ENCODE measurements at regions not wholly inside any gene's neighbourhood (a gene's known extent, or its start where the extent isn't known, plus 50 kb on each side); places are given as distances from the start of the nearest gene placed in this dataset.

DNA sequence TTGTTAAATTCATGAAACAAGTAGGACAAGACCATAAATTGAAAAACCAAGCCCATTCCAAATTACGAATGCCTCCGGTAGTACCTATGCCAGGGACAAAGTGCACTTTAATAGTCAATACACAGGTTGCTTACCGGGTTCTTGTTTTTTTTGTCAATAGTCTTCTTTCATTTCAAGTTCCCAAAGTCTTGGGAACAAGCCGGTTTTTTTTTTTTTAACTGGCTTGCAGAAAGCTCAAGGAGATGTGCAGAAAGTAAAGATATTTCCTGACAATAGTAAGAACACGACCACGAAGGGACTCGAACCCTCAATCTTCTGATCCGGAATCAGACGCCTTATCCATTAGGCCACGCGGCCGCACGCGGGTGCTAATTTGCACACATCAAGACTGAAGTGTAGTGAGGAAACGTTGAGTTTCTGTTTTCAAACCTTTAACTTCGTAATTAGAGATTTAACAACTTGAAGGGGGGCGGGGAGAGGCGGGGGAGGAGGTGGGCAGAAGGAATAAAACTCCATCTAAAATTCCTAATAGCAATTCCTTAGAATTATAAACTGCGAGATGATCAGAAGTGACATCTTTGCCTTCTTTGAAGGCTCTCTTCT, 181.0 kb downstream of the TRIM27 start:
- peaks cover 11% of the 10 kb centered on the region; the same call in 2 of the 3 replicates for H3K4me1 ChIP-seq
- no peaks in the 10 kb centered on the region for H3K9me3 ChIP-seq
- H3K4me3 ChIP-seq = peak overlapping the region; percentile 58
- 2% methylated on average over 19 of the region's 19 CpGs for WGBS (ENCODE audit: missing lambda C conversion rate)
- DNase-seq (ENCODE audit: low read depth in 1 of 2, low spot score in 1 of 2) = peak; percentile 58 to 91
- H3K4me2 ChIP-seq = peak overlapping the region; percentile 83
- H3K27ac ChIP-seq = peak overlapping the region; percentile 13 to 59; a peak in 3 of 6 replicates
- TF ChIP-seq JUN (IDR thresholded peaks at IDR 0.05) = 0 out of 5 replicates have a peak, but pooled peaks of 1 of the 2 experiments have one; percentile 12
- TF ChIP-seq, protein P1, sequence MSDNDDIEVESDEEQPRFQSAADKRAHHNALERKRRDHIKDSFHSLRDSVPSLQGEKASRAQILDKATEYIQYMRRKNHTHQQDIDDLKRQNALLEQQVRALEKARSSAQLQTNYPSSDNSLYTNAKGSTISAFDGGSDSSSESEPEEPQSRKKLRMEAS (IDR thresholded peaks at IDR 0.05) = peak; percentile 63; the same call in 1 of the 2 replicates
- TF ChIP-seq SREBF2 (IDR thresholded peaks at IDR 0.05) = peak; percentile 48
- TF ChIP-seq NFE2L2 (conservative IDR thresholded peaks at IDR 0.05; ENCODE audit: low read length) = no peak
- TF ChIP-seq, protein P2, sequence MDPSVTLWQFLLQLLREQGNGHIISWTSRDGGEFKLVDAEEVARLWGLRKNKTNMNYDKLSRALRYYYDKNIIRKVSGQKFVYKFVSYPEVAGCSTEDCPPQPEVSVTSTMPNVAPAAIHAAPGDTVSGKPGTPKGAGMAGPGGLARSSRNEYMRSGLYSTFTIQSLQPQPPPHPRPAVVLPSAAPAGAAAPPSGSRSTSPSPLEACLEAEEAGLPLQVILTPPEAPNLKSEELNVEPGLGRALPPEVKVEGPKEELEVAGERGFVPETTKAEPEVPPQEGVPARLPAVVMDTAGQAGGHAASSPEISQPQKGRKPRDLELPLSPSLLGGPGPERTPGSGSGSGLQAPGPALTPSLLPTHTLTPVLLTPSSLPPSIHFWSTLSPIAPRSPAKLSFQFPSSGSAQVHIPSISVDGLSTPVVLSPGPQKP (IDR thresholded peaks at IDR 0.05; ENCODE audit: low read depth, low read length) = no peak
- peak; percentile 37; the same call in 1 of the 2 replicates for TF ChIP-seq MYC (IDR thresholded peaks at IDR 0.05; ENCODE audit: borderline replicate concordance, low read length)
- FAIRE-seq = no peak
- ATAC-seq = peak; percentile 70 to 72
- POLR2A ChIA-PET = interaction anchor here (0.6 to 1.5 kb wide), 4 partner anchors 14 to 263 kb away, joined by 3 to 7 read pairs (median 3); partner anchors contain the start of gene ZNF311
- CTCF ChIA-PET = interaction anchor here (0.6 to 1.1 kb wide), 2 partner anchors 17 to 151 kb away, joined by 3 read pairs; no protein-coding TSS in a partner anchor

DNA sequence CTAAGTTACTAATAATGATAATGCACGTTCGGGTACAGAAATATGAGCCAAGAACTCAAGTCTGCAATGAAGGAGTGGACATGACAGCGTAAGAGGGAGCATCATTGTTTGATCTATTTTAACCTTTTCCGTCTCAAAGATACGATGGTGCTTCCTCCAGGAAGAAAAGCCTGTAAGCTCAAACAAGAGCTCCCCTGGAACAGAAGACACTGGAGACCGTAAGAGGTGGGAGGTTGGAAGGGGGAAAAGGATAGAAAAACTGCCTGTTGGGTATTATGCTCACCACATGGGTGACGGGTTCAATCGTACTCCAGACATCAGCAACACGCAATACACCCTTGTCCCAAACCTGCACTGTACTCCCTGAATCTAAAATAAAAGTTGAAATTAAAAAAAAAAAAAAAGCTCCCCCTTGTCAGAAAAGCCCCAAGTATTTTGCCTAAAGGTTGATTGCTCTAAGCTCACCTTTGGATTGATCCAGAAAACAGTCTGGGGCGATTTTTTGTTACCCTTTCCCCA, 180.5 kb downstream of the TRIM27 start:
- H3K4me1 ChIP-seq = peaks cover 11% of the 10 kb centered on the region; the same call in 2 of the 3 replicates
- H3K9me3 ChIP-seq = no peaks in the 10 kb centered on the region
- CTCF ChIA-PET = interaction anchor here (0.6 to 1.1 kb wide), 4 partner anchors 18 to 639 kb away, joined by 3 to 4 read pairs (median 3); no protein-coding TSS in a partner anchor
- H3K4me2 ChIP-seq = peak overlapping the region; percentile 83
- ATAC-seq = peak; percentile 57 to 60
- no peak for FAIRE-seq
- peak in 1 of 2 experiments; percentile 47 for DNase-seq (ENCODE audit: low read depth in 1 of 2, low spot score in 1 of 2)
- peak overlapping the region; percentile 58 for H3K4me3 ChIP-seq
- 4% methylated on average over 10 of the region's 10 CpGs for WGBS (ENCODE audit: missing lambda C conversion rate)
- no peak for TF ChIP-seq ESRRA (IDR thresholded peaks at IDR 0.05; ENCODE audit: borderline replicate concordance, low read length)
- no peak for TF ChIP-seq TFCP2L1 (CRISPR knock-in tag; IDR thresholded peaks at IDR 0.05)
- no peak for TF ChIP-seq NPAS2 (CRISPR knock-in tag; IDR thresholded peaks at IDR 0.05; ENCODE audit: borderline replicate concordance)
- TF ChIP-seq TP53 (CRISPR knock-in tag; IDR thresholded peaks at IDR 0.05) = no peak
- TF ChIP-seq, protein P3, sequence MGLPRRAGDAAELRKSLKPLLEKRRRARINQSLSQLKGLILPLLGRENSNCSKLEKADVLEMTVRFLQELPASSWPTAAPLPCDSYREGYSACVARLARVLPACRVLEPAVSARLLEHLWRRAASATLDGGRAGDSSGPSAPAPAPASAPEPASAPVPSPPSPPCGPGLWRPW (IDR thresholded peaks at IDR 0.05) = no peak
- POLR2A ChIA-PET = interaction anchor here (0.6 to 1.5 kb wide), 6 partner anchors 14 to 262 kb away, joined by 3 to 7 read pairs (median 3); partner anchors contain the start of gene ZNF311
- H3K27ac ChIP-seq = peak overlapping the region; percentile 13 to 59; a peak in 4 of 6 replicates

DNA sequence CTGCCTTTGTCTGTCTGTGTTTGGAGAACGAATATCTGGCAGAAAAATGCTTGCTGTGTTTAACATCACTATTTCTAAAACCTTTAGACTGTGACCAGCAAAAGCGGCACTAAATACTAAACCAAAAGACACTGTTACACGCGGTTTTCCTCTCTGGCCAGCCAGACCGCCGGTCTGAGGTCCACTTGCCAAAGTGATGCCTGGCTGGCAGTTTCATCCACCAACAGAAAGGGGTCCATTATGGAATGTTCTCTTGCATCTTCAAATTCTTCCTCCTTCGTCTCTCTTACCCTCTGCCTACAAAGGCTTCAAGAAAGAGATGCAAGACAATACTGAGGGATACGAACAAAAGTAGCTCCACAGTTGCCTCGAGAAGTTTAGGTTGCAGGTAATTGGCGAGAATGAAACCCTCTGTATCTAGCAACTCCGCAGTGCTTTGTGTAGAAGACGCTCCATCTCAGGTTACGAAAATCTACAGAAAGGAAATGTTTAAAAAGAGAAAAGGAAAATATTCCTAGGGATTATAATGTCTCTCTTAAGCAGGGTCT, 176.6 kb downstream of the TRIM27 start:
- peaks cover 11% of the 10 kb centered on the region; the same call in 2 of the 3 replicates for H3K4me1 ChIP-seq
- DNase-seq (ENCODE audit: low read depth in 1 of 2, low spot score in 1 of 2) = no peak
- no peaks in the 10 kb centered on the region for H3K9me3 ChIP-seq
- ChIA-PET CTCF (interaction anchor here (1.0 kb wide), 1 partner anchor 19 kb away, joined by 3 read pairs; no protein-coding TSS in a partner anchor), POLR2A (interaction anchor here (0.6 to 1.0 kb wide), 3 partner anchors 11 to 47 kb away, joined by 3 to 5 read pairs (median 3); no protein-coding TSS in a partner anchor)
- peak overlapping the region; percentile 78 for H3K4me2 ChIP-seq
- peak overlapping the region; percentile 52 for H3K4me3 ChIP-seq
- H3K27ac ChIP-seq = peak overlapping the region in 1 of 2 experiments; percentile 24; a peak in 1 of 6 replicates
- ATAC-seq = peak; percentile 58 to 59; a peak in 5 of 6 replicates
- TF ChIP-seq, protein P1 (IDR thresholded peaks at IDR 0.05) = 0 out of 2 replicates have a peak, but pooled peaks have one; percentile 2
- no peak for TF ChIP-seq JUN (IDR thresholded peaks at IDR 0.05)
- 2% methylated on average over 13 of the region's 13 CpGs for WGBS (ENCODE audit: missing lambda C conversion rate)
- FAIRE-seq = no peak

DNA sequence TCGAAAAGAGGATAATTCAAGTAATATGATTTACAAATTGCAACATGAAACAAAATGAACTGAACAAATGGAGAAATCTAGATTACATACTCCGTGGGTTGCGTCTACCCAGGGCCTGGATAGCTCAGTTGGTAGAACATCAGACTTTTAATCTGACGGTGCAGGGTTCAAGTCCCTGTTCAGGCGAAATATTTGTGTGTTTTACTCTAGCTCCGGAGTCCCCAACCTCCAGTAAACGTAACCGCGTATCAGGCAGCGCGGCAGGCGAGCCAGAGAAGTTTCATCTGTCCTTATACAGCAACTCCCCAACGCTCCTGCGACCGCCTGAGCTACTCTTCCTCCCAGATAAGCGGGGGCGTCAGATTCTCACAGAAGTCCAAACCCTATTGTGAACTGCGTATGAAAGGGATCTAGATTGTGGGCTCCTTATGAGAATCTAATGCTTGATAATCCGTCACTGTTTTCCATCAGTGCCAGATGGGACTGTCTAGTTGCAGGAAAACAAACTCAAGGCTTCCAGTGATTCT, 176.1 kb downstream of the TRIM27 start:
- H3K4me1 ChIP-seq = peaks cover 11% of the 10 kb centered on the region; the same call in 2 of the 3 replicates
- peak overlapping the region; percentile 52 for H3K4me3 ChIP-seq
- H3K27ac ChIP-seq = peak overlapping the region in 1 of 2 experiments; percentile 24; a peak in 1 of 6 replicates
- under 1% methylated on average over 19 of the region's 19 CpGs for WGBS (ENCODE audit: missing lambda C conversion rate)
- ChIA-PET CTCF (interaction anchor here (1.0 kb wide), 1 partner anchor 20 kb away, joined by 3 read pairs; no protein-coding TSS in a partner anchor), POLR2A (interaction anchor here (1.0 kb wide), 2 partner anchors 11 to 47 kb away, joined by 3 read pairs; no protein-coding TSS in a partner anchor)
- ATAC-seq (peak; percentile 95 to 98), FAIRE-seq (peak; percentile 79), DNase-seq (ENCODE audit: low read depth in 1 of 2, low spot score in 1 of 2) (peak; percentile 51 to 92)
- no peaks in the 10 kb centered on the region for H3K9me3 ChIP-seq
- peak overlapping the region; percentile 78 for H3K4me2 ChIP-seq
- TF ChIP-seq, protein P1 (IDR thresholded peaks at IDR 0.05) = peak; percentile 38; the same call in 1 of the 2 replicates
- TF ChIP-seq RNF2 (IDR thresholded peaks at IDR 0.05; ENCODE audit: borderline replicate concordance, low read depth) (no peak), GATA3 (IDR thresholded peaks at IDR 0.05; ENCODE audit: borderline replicate concordance) (0 out of 2 replicates have a peak, but pooled peaks have one; percentile 15), EP300 (IDR thresholded peaks at IDR 0.05) (no peak), MAFK (IDR thresholded peaks at IDR 0.05; ENCODE audit: partially characterized antibody) (no peak), RFX5 (IDR thresholded peaks at IDR 0.05) (no peak), PBX3 (IDR thresholded peaks at IDR 0.05) (0 out of 2 replicates have a peak, but pooled peaks have one; percentile 35), SMC3 (IDR thresholded peaks at IDR 0.05) (peak; percentile 30; the same call in 2 of the 3 replicates), SREBF2 (IDR thresholded peaks at IDR 0.05) (peak; percentile 69)
- TF ChIP-seq, protein P4, sequence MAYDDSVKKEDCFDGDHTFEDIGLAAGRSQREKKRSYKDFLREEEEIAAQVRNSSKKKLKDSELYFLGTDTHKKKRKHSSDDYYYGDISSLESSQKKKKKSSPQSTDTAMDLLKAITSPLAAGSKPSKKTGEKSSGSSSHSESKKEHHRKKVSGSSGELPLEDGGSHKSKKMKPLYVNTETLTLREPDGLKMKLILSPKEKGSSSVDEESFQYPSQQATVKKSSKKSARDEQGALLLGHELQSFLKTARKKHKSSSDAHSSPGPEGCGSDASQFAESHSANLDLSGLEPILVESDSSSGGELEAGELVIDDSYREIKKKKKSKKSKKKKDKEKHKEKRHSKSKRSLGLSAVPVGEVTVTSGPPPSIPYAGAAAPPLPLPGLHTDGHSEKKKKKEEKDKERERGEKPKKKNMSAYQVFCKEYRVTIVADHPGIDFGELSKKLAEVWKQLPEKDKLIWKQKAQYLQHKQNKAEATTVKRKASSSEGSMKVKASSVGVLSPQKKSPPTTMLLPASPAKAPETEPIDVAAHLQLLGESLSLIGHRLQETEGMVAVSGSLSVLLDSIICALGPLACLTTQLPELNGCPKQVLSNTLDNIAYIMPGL (CRISPR knock-in tag; IDR thresholded peaks at IDR 0.05; ENCODE audit: borderline replicate concordance) = no peak

Measured in A549 (cell line).